Endothelial cell (in vitro differentiated cells): ENCODE measurements at regions not wholly inside any gene's neighbourhood (a gene's known extent, or its start where the extent isn't known, plus 50 kb on each side); places are given as distances from the start of the nearest gene placed in this dataset.

Experiments used
- DNase-seq: peaks from one replicate; pipeline ENCODE4 v3.0.0; 2021; ENCODE audit warnings: low spot score
- H3K27ac Mint-ChIP-seq: one replicate; pipeline ENCODE4 v1.8.0; 2021; ENCODE audit warnings: mixed read lengths, inconsistent platforms; ENCODE audit not compliant: unreplicated experiment
- H3K27me3 Mint-ChIP-seq: one replicate; pipeline ENCODE4 v1.8.0; 2021; ENCODE audit warnings: mild to moderate bottlenecking, moderate library complexity, mixed read lengths, inconsistent platforms; ENCODE audit not compliant: unreplicated experiment
- H3K36me3 Mint-ChIP-seq: one replicate; pipeline ENCODE4 v1.8.0; 2021; ENCODE audit warnings: mild to moderate bottlenecking, low read depth, mixed read lengths, inconsistent platforms; ENCODE audit not compliant: unreplicated experiment
- H3K4me1 Mint-ChIP-seq: one replicate; pipeline ENCODE4 v1.8.0; 2021; ENCODE audit warnings: mild to moderate bottlenecking, mixed read lengths, inconsistent platforms; ENCODE audit not compliant: unreplicated experiment
- H3K4me3 Mint-ChIP-seq: one replicate; pipeline ENCODE4 v1.8.0; 2021; ENCODE audit warnings: mild to moderate bottlenecking, mixed read lengths, inconsistent platforms; ENCODE audit not compliant: unreplicated experiment
- H3K9me3 Mint-ChIP-seq: one replicate; pipeline ENCODE4 v1.8.0; 2021; ENCODE audit warnings: mixed read lengths, inconsistent platforms; ENCODE audit not compliant: unreplicated experiment
- CTCF ChIP-seq: fragments of 200-600 bp; sonication (generic); IDR thresholded peaks from one replicate; pipeline ENCODE4 v1.5.0; 2021; ENCODE audit warnings: antibody characterized with exemption; ENCODE audit not compliant: unreplicated experiment

DNA sequence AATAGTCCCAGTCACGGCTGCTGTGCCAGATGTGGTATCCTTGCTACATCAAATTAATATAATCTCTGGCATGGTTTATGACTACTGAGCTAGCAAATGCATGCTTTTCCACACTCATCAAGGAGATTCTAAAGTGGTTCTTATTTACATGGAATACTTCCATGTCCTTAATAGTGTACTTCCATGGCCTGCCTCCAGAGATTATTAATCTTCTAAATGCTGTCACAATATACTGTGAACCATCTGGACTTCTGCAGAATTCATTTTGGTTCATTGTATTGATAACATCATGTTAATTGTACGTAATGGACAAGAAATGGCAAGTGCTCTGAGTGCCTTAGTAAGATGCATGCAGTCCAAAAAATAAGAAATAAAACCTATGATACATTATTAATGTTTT, 230.8 kb downstream of the NUAK1 start:
- TF ChIP-seq CTCF, result no peak
- no peaks in the 10 kb centered on the region for H3K36me3 Mint-ChIP-seq
- no peak overlapping the region for H3K27ac Mint-ChIP-seq
- no peak overlapping the region for H3K4me3 Mint-ChIP-seq
- H3K4me1 Mint-ChIP-seq, result no peaks in the 10 kb centered on the region
- H3K27me3 Mint-ChIP-seq, result no peaks in the 10 kb centered on the region
- DNase-seq, result no peak
- no peaks in the 10 kb centered on the region for H3K9me3 Mint-ChIP-seq

GRCh38 chr12:105910030-105910429, 228.7 kb downstream of the NUAK1 start:
- H3K27me3 Mint-ChIP-seq, result no peaks in the 10 kb centered on the region
- no peaks in the 10 kb centered on the region for H3K4me1 Mint-ChIP-seq
- H3K27ac Mint-ChIP-seq, result no peak overlapping the region
- DNase-seq, result no peak
- no peaks in the 10 kb centered on the region for H3K36me3 Mint-ChIP-seq
- H3K4me3 Mint-ChIP-seq, result no peak overlapping the region
- TF ChIP-seq CTCF, result no peak
- H3K9me3 Mint-ChIP-seq, result no peaks in the 10 kb centered on the region

DNA sequence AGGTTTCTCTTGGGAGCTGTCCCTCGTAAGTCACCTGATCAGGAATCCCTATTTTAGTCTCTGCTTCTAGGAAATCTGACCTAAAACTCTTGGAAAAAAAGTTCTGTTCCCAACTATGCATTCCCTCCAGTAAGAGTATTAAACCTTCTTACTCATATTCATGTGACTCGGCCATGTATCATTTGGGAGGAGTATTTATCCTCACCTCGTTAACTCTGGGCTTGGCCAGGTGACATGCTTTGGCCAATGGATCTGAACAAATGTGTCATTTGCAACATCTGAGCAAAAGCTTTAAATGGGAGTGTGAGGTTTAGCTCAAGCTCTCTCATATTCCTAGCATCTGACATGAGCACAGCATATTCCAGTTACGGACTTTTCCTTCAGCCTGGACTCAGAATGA, 226.8 kb downstream of the NUAK1 start:
- no peak for TF ChIP-seq CTCF
- H3K4me1 Mint-ChIP-seq, result no peaks in the 10 kb centered on the region
- no peaks in the 10 kb centered on the region for H3K36me3 Mint-ChIP-seq
- H3K27me3 Mint-ChIP-seq, result no peaks in the 10 kb centered on the region
- H3K4me3 Mint-ChIP-seq, result no peak overlapping the region
- H3K9me3 Mint-ChIP-seq, result no peaks in the 10 kb centered on the region
- H3K27ac Mint-ChIP-seq, result no peak overlapping the region
- DNase-seq, result no peak

DNA sequence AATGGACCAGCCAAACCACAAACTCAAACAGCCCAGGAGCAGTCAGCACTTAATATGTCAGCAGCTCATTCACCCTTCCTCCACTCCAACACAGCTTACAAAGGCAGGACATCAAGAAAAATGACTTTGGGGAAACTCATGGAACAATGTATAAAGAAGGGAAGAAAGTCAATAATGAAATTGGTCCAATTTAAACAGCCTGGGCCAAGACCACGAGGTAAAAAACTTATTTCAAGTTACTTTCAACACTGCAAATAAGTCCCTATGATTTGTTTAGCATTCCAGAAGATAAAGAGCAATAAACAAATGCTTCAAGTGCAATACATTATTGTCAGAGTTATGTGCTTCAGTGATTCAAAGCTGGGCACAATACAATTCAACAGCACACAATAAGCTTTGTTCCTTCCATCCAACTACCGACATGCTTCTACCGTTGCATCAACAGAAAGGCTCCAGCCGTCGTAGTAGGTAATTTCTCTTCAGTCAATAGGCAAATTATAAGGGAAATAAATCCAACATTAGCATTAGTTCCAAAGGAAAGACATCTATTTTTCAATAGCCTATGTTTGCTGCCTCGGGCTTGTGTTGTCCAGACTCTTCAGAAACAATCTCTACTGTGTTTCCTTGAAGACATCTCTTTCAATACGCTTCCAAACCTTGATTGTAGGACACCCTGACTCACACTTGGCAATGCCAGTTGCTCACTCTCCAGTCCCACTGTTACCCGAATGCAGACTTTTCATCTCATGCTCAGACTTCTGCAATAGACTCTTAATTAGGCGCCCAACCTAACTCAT, 225.7 kb downstream of the NUAK1 start:
- no peaks in the 10 kb centered on the region for H3K9me3 Mint-ChIP-seq
- TF ChIP-seq CTCF, result no peak
- no peaks in the 10 kb centered on the region for H3K36me3 Mint-ChIP-seq
- H3K4me3 Mint-ChIP-seq, result no peak overlapping the region
- H3K27me3 Mint-ChIP-seq, result no peaks in the 10 kb centered on the region
- DNase-seq, result no peak
- no peaks in the 10 kb centered on the region for H3K4me1 Mint-ChIP-seq
- no peak overlapping the region for H3K27ac Mint-ChIP-seq

DNA sequence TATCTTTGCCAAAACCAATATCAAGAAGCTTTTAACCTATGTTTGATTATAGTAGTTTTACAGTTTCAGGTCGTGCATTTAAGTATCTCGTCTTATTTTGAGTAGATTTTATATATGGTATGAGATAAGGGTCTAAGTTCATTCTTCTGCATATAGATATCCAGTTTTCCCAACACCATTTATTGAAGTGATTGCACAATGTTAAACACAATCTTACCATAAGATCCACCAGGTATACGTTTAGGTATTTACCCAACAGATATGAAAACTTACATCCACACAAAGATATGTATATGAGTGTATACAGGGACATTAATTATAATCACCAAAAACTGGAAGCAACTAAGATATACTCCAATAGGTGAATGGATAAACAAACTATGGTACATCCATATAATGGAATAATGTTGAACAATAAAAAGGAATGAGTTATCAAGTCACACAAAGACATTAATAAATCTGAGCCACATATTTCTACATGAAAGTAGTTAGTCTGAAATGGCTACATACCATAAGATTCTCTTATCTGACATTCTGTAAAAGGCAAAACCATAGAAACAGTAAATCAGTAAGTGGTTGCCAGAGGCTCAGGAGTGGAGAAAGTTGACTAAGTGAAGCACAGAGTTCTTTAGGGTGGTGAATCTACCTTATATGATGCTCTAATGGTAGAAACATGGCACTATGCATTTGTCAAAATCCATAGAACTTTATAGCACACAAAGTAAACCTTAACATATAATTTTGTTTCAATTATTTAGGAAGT, 222.6 kb downstream of the NUAK1 start:
- Mint-ChIP-seq H3K27ac (no peak overlapping the region), H3K4me1 (no peaks in the 10 kb centered on the region), H3K4me3 (no peak overlapping the region), H3K27me3 (no peaks in the 10 kb centered on the region), H3K36me3 (no peaks in the 10 kb centered on the region), H3K9me3 (no peaks in the 10 kb centered on the region)
- DNase-seq, result no peak
- TF ChIP-seq CTCF, result no peak
